EH (cell line): ENCODE measurements at regions not wholly inside any gene's neighbourhood (a gene's known extent, or its start where the extent isn't known, plus 50 kb on each side); places are given as distances from the start of the nearest gene placed in this dataset.
"Not testable (repeated sequence)": the region's sequence is repeated elsewhere in the genome, so short reads cannot be mapped to it uniquely, and the experiment has no call there.

ENCODE experiments used
- DNase-seq: peaks from one replicate; pipeline ENCODE4 v3.0.0-alpha.2; 2015; ENCODE audit warnings: low read depth

GRCh38 chr4:120005527-120005926 is 61.1 kb downstream of the MAD2L1 start:
- no peak for DNase-seq

GRCh38 chr4:120005076-120005475 is 61.6 kb downstream of the MAD2L1 start:
- no peak for DNase-seq

- DNase-seq = no peak
Measured at GRCh38 chr4:120004054-120004453, 62.6 kb downstream of the MAD2L1 start.

- DNase-seq = no peak
Measured at GRCh38 chr4:120003193-120003592, 63.5 kb downstream of the MAD2L1 start.

GRCh38 chr4:120001850-120002249 is 64.8 kb downstream of the MAD2L1 start:
- no peak for DNase-seq

GRCh38 chr4:120000591-120001296 is 65.9 kb downstream of the MAD2L1 start:
- no peak for DNase-seq

- DNase-seq = not testable (repeated sequence)
Measured at GRCh38 chr4:119996024-119996423, 70.6 kb downstream of the MAD2L1 start.

- DNase-seq = no peak
Measured at GRCh38 chr4:119984996-119985395, 81.7 kb downstream of the MAD2L1 start.

- DNase-seq = no peak
Measured at GRCh38 chr4:119982756-119983155, 83.9 kb downstream of the MAD2L1 start.

- DNase-seq = no peak
Measured at GRCh38 chr4:119980456-119980855, 86.2 kb downstream of the MAD2L1 start.

- DNase-seq = no peak
Measured at GRCh38 chr4:119977076-119977940, 89.3 kb downstream of the MAD2L1 start.

GRCh38 chr4:119971431-119972084 is 95.1 kb downstream of the MAD2L1 start:
- no peak for DNase-seq

GRCh38 chr4:119962631-119963030 is 104.0 kb downstream of the MAD2L1 start:
- DNase-seq = no peak

GRCh38 chr4:119958983-119959382 is 107.7 kb downstream of the MAD2L1 start:
- DNase-seq = no peak

GRCh38 chr4:119955256-119955655 is 111.4 kb downstream of the MAD2L1 start:
- DNase-seq = no peak

GRCh38 chr4:119954487-119954886 is 112.2 kb downstream of the MAD2L1 start:
- not testable (repeated sequence) for DNase-seq

GRCh38 chr4:119946359-119946758 is 120.3 kb downstream of the MAD2L1 start:
- no peak for DNase-seq

GRCh38 chr4:119942806-119943205 is 123.8 kb downstream of the MAD2L1 start:
- DNase-seq = no peak

- no peak for DNase-seq
Measured at GRCh38 chr4:119940557-119940956, 126.1 kb downstream of the MAD2L1 start.

- peak; percentile 57 for DNase-seq
Measured at GRCh38 chr4:119939071-119939995, 127.3 kb downstream of the MAD2L1 start.

- no peak for DNase-seq
Measured at GRCh38 chr4:119937746-119938145, 128.9 kb downstream of the MAD2L1 start.

- no peak for DNase-seq
Measured at GRCh38 chr4:119933606-119934005, 133.0 kb downstream of the MAD2L1 start.
